HCT116 (cell line): ENCODE measurements at regions not wholly inside any gene's neighbourhood (a gene's known extent, or its start where the extent isn't known, plus 50 kb on each side); places are given as distances from the start of the nearest gene placed in this dataset.

Experiments used
- CTCF ChIP-seq, 3 experiments: fragments of 200-600 bp in 1 of 3; sonication (generic) in 1 of 3; IDR thresholded peaks in 2 of 3; conservative IDR thresholded peaks in 1 of 3; 2 replicates each; pipeline ENCODE4 v1.5.1; 2012 to 2017; ENCODE audit warnings: low read depth in 2 of 3, low read length in 2 of 3, antibody characterized with exemption in 1 of 3, borderline replicate concordance in 1 of 3, control low read depth in 1 of 3, mild to moderate bottlenecking in 1 of 3, mixed read lengths in 1 of 3, mixed run types in 1 of 3, moderate library complexity in 1 of 3; ENCODE audit not compliant: insufficient read depth in 1 of 3
- EZH2 ChIP-seq: fragments of 200-600 bp; sonication (generic); IDR thresholded peaks from 2 replicates; pipeline ENCODE4 v1.6.1; 2017; ENCODE audit warnings: antibody characterized with exemption, mixed run types
- EZH2phosphoT487 ChIP-seq: fragments of 200-600 bp; IDR thresholded peaks from 2 replicates; pipeline ENCODE4 v1.6.1; 2018; ENCODE audit warnings: antibody characterized with exemption, borderline replicate concordance
- JUND ChIP-seq: IDR thresholded peaks from 2 replicates; pipeline ENCODE4 v1.6.1; 2012
- POLR2A ChIP-seq: IDR thresholded peaks from 2 replicates; pipeline ENCODE4 v1.7.0; 2011; ENCODE audit warnings: borderline replicate concordance; ENCODE audit not compliant: insufficient read depth, insufficient read length; ENCODE audit errors: extremely low read depth
- POLR2AphosphoS5 ChIP-seq: IDR thresholded peaks from 2 replicates; pipeline ENCODE4 v1.6.1; 2011; ENCODE audit warnings: mild to moderate bottlenecking, low read depth, low read length, moderate library complexity
- RAD21 ChIP-seq: IDR thresholded peaks from 2 replicates; pipeline ENCODE4 v1.6.1; 2012; ENCODE audit warnings: low read depth, mild to moderate bottlenecking
- REST ChIP-seq: IDR thresholded peaks from 2 replicates; pipeline ENCODE4 v1.6.1; 2012; ENCODE audit warnings: low read depth
- SP1 ChIP-seq: IDR thresholded peaks from 2 replicates; pipeline ENCODE4 v1.6.1; 2012; ENCODE audit warnings: low read depth
- ZFX ChIP-seq: fragments of 450-650 bp; IDR thresholded peaks from 2 replicates; pipeline ENCODE4 v1.6.1; 2017

- no peak for TF ChIP-seq CTCF (IDR thresholded peaks at IDR 0.05 in 2 of 3, conservative IDR thresholded peaks at IDR 0.05 in 1 of 3; ENCODE audit: borderline replicate concordance in 1 of 3, insufficient read depth in 1 of 3, low read depth in 2 of 3, low read length in 2 of 3)
- no peak for TF ChIP-seq POLR2A
- no peak for TF ChIP-seq POLR2AphosphoS5
- no peak for TF ChIP-seq EZH2
- TF ChIP-seq JUND: no peak
- TF ChIP-seq ZFX: no peak
- TF ChIP-seq REST: no peak
- no peak for TF ChIP-seq RAD21
- no peak for TF ChIP-seq SP1
- no peak for TF ChIP-seq EZH2phosphoT487
These were observed 138.3 kb upstream of the PTPRG start for GRCh38 chr3:61422945-61423673.
